HUDEP-2 (cell line): ENCODE measurements at regions not wholly inside any gene's neighbourhood (a gene's known extent, or its start where the extent isn't known, plus 50 kb on each side); places are given as distances from the start of the nearest gene placed in this dataset.
A peak's percentile ranks its signal among the peaks of the same experiment; 100 is the strongest.

Source experiments
- DNase-seq, 76 experiments: peaks; one replicate each; lab custom pipeline; 2025; ENCODE audit not compliant: unreplicated experiment in 76 of 76; lab: John Stamatoyannopoulos, UW

DNA sequence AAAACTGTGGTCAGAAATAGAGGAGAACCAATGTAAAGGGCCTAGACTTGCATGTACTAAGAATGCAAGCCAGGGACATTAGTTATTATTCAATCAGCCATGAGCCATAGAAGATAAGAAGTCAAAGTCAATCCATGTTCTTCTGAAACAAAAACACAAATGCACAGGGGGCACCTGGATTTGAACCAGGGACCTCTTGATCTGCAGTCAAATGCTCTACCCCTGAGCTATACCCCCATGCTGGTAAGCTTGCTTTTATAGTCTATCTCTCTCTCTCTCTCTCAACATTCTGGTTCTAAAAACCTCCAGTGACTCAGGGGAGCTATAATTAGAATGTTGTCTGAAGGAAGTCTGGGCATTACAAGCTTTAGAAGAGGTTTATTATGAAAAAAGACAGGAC is 85.6 kb upstream of the ACP3 start:
- DNase-seq = no peak

GRCh38 chr3:132232231-132232792 is 84.9 kb upstream of the ACP3 start:
- DNase-seq = no peak

- no peak for DNase-seq
These were observed 80.2 kb upstream of the ACP3 start for GRCh38 chr3:132236701-132237651.

DNA sequence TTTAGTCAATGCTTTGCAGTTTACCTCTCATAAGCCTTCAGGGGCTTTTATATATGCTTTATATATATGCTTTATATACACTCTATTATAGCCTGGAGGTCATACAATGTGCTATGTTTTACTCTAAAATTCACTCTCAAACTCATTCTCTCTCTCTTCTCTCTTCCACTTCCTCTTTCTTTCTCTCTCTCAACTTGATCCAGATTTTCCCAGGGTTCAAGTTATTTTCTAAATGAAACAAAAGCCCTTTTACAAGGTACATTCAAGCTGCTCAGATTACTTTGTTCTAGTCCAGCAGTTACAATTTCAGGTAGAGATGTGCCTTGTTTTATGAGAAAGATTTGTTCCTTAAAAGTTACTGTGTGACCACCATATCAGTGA is 79.6 kb upstream of the ACP3 start:
- DNase-seq = no peak

DNA sequence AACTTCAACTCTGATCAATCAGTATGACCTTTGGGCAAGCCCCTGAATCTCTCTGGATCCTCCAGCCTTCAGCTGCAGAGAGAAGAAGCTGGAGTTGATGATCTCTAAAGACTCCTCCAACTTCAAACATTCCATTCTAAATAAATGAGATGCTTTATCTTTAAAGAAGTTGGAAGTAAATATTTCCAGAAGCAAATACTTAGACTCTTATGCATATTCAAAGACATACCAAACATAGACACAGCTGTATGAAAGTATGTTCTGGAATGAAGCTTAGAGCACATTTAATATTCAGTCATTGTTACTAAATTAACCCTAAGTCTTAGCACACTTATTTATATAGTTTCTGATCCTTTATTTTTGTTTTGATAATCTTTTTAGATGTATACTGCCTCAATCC is 77.6 kb upstream of the ACP3 start:
- DNase-seq = no peak

GRCh38 chr3:132241776-132242514 is 75.3 kb upstream of the ACP3 start:
- no peak for DNase-seq

DNA sequence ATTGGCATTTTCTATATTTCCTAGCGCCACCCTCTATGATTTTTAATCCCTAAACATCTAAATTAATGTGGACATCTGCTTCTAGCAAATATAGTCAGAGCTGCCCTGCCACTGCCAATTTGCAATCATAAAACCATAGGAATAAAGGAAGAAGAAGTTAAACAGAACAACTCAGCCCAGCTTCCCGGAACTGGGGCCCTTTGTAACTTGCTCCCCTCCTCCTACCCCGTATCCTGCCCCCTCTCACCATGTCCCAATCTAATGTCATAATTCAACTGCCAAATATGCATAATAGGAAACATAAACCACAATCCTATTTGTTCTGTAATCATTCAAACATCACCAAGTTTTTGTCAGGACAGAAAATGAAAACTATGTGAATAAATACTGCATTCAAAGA is 74.4 kb upstream of the ACP3 start:
- no peak for DNase-seq

- no peak for DNase-seq
These were observed 71.6 kb upstream of the ACP3 start for GRCh38 chr3:132245552-132246142.

GRCh38 chr3:132246212-132246611 is 71.0 kb upstream of the ACP3 start:
- no peak for DNase-seq

- no peak for DNase-seq
These were observed 70.0 kb upstream of the ACP3 start for GRCh38 chr3:132247211-132247610.

DNA sequence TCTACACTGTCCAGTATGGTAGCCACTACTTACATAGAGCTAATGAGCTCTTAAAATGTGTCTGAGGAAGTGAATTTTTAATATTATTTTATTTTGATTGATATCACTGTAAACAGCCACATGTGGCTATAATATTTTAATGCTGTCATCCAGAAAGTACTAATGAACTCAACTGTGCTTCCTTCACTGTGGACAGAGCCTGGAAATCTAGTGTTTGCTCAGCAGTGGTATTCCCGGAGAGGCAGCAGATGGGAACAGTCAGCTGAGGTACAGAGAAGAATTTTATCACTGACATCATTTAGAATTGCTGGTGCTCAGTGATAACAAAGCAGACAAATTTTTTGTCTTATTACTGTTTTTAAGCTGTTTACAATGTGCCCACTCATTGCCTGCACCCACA is 68.7 kb upstream of the ACP3 start:
- DNase-seq = no peak

DNA sequence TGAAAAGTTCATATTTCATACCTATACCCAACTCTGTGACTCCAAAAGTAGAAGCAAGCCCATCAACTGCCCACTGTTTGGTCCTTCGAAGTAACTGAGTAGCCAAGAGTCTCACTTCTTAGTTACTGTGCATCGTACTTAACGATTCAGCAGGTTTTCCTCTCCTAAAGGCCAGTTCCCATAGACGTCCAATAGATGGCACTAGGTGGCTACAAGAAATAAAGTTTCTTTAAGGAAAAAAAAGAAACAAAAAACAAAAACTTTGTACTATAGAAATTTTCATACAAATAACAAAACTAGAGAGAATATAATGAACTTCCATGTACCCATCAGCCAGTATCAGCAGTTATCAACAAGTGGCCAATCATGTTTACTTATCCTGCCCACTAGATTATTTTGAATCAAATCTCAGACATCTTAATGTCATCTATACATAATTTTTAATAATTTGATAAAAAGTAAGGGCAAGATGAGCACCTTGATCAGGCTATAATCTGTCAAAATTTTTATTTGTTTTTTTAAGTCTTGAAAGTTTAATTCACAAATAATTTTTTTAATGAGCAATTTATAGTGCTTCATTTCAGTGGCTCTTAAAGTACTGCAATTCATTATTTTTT is 63.8 kb upstream of the ACP3 start:
- peak in 21 of 76 experiments; percentile 4 to 41 (median 25) for DNase-seq

- DNase-seq = no peak
These were observed 63.0 kb upstream of the ACP3 start for GRCh38 chr3:132254076-132254755.

DNA sequence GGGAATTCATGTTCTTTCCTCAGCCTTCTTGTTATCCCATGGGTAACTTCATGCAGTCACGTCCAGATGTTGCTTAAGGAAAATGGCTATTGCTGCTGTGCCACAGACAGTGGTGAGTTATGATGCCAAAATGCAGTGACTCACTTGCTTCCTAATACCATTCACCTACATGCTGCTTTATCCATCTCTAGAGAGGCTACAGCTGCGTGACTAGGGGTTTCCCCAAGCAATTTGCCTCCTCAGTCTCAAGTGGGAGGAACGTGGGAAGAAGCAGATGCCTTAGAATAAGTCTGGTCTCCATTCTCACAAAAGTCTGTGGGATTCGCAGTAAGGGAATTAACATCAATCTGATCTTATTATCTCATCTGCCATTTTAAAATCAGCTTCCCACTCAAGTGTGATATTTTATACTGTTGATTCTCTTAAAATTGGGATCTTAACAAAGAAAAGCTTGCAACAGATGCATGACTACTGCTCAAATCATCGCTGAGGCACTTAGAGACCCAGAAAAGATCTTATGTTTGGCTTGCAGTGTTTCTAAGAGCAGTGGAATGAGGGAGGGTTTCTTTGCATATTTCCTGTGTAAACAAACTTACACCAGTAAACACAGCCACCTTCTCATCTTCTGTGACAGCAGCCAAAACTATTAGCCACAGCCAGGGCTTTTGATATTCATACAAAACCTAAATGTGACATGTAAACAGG is 62.0 kb upstream of the ACP3 start:
- DNase-seq = no peak

- peak in 29 of 76 experiments; percentile 1 to 51 (median 27) for DNase-seq
These were observed 60.2 kb upstream of the ACP3 start for GRCh38 chr3:132256989-132257388.

- no peak for DNase-seq
These were observed 55.7 kb upstream of the ACP3 start for GRCh38 chr3:132261506-132261905.

- no peak for DNase-seq
These were observed 54.9 kb upstream of the ACP3 start for GRCh38 chr3:132262305-132262704.

DNA sequence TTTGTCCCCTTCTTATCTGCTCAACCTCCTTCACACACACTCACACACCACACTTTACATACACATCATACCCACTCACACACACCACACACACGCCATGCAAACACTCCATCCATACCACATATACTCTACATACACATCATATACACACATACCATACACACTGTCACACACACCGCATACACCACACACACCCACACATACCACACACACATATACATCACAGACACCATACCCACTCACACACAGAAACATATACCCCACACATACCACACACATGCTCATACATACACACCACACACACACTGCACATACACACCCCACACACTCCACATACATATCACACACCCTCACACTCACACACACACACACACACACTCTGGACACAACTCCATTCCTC is 54.3 kb upstream of the ACP3 start:
- DNase-seq = no peak

- no peak for DNase-seq
These were observed 52.2 kb upstream of the ACP3 start for GRCh38 chr3:132265028-132265427.

- no peak for DNase-seq
These were observed 51.7 kb upstream of the ACP3 start for GRCh38 chr3:132265488-132265887.
